ENCODE measurements at regions not wholly inside any gene's neighbourhood (a gene's known extent, or its start where the extent isn't known, plus 50 kb on each side); places are given as distances from the start of the nearest gene placed in this dataset.
"Not testable (repeated sequence)": the region's sequence is repeated elsewhere in the genome, so short reads cannot be mapped to it uniquely, and the experiment has no call there.

- DNase-seq = not testable (repeated sequence)
Observed at GRCh38 chr15:54749461-54749860, 447.3 kb downstream of the RSL24D1 start.

DNA sequence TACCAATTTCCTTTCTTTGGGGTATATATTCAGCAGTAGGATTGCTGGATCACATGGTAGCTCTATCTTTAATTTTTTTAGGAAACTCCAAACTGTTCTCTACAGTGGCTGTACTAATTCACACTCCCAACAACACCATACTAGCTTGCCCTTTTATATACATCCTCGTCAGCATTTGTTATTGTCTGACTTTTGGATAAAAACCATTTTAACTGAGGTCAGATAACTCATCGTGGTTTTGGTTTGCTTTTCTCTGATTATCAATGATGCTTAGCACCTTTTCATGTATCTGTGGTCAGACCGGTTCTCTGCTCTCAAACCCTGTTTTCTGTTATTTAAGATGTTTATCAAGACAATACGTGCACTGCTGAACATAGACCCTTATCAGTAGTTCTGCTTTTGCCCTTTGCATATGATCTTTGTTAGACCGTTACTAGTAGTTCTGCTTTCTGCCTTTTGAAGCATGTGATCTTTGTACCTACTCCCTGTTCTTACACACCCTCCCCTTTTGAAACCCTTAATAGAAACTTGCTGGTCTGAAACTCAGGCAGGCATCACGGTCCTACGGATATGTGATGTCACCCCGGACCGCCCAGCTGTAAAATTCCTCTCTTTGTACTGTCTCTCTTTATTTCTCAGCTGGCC, 474.3 kb downstream of the RSL24D1 start:
- DNase-seq = no peak

DNA sequence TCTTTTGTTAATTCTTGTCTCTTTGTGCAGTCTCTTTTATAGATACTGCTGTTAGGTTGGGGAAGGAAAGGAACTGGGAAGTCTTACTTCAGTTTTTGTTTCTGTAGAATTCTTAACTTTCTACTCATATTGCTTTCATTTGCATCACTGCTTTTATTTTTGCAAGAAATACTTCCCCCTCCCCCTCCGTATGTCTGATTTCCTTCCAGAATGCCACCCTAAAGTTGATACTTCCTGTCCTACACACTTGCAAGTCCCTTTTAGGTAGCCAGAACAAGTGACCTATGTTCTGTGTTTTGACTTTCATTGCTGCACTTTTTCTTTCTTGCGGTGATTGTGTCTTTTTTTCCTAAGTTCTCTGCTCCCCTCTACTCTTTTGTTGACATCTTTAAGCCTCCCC, 477.4 kb downstream of the RSL24D1 start:
- no peak for DNase-seq

DNA sequence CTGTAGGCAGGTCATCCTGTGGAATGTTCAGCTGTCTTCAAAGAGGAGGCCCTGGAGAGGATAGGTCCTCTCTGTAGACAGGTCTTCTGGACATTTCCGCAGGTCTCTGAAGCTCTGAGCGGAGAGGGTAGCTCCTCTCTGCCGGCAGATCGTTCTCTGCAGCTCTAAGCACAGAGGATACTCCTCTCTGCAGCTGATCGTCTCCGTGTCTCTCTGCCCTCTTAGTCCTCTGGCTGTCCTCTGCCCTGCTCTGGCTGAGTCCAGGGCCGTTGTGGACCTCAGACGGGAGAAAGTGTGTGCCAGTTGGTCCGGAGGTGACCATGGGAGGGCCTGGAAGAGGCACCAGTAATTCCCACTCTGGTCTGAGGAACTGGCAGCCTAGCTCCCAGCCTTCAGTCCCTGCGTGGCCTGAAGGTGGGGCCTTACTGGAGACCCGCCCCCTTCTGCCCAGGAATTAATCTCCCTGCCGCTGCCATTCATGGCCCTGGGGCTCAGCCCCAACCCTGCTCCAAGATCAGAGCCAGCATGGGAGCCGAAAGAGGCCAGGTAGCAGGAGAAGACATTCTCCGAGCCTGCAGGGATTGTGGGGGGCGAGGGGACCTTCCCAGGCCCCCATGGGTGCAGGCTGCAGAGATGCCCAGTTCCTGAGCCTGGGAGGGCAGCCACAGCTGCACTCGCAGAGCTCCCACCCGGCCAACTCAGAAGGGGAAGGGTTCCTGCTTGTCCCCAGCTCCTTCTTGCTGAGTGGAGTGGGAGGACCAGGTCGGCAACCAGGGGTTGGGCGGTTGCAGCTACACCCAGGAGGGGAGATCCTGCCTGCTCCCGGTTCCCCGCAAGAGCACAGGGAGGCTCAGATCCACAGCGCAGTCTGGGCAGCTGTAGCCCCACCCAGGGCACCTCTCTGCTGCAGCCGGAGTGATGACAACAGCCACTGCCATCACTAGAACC, 488.7 kb downstream of the RSL24D1 start:
- DNase-seq = no peak

GRCh38 chr15:54687628-54688027, 509.1 kb downstream of the RSL24D1 start:
- DNase-seq = no peak

All from anterior cingulate cortex (tissue), 58 donors.